Osteocyte (in vitro differentiated cells): ENCODE measurements at regions not wholly inside any gene's neighbourhood (a gene's known extent, or its start where the extent isn't known, plus 50 kb on each side); places are given as distances from the start of the nearest gene placed in this dataset.

Experiments
- DNase-seq: peaks from one replicate; pipeline ENCODE4 v3.0.0; 2021; ENCODE audit warnings: mixed read lengths; ENCODE audit not compliant: unreplicated experiment; ENCODE audit errors: extremely low spot score
- H3K27ac Mint-ChIP-seq: one replicate; pipeline ENCODE4 v1.8.0; 2021; ENCODE audit warnings: mild to moderate bottlenecking, mixed read lengths; ENCODE audit not compliant: unreplicated experiment
- H3K27me3 Mint-ChIP-seq: one replicate; pipeline ENCODE4 v1.8.0; 2021; ENCODE audit warnings: mixed read lengths; ENCODE audit not compliant: unreplicated experiment
- H3K36me3 Mint-ChIP-seq: one replicate; pipeline ENCODE4 v1.8.0; 2021; ENCODE audit warnings: mixed read lengths; ENCODE audit not compliant: unreplicated experiment
- H3K4me1 Mint-ChIP-seq: one replicate; pipeline ENCODE4 v1.8.0; 2021; ENCODE audit warnings: mixed read lengths; ENCODE audit not compliant: unreplicated experiment
- H3K4me3 Mint-ChIP-seq: one replicate; pipeline ENCODE4 v1.8.0; 2021; ENCODE audit warnings: mild to moderate bottlenecking, moderate library complexity, mixed read lengths; ENCODE audit not compliant: unreplicated experiment
- H3K9me3 Mint-ChIP-seq: one replicate; pipeline ENCODE4 v1.8.0; 2021; ENCODE audit warnings: mixed read lengths; ENCODE audit not compliant: unreplicated experiment
- TF ChIP-seq, protein P1 (sequence below): fragments of 200-600 bp; sonication (generic); IDR thresholded peaks from 2 replicates; pipeline ENCODE4 v1.5.0; 2021; ENCODE audit warnings: antibody characterized with exemption, mild to moderate bottlenecking, moderate library complexity

DNA sequence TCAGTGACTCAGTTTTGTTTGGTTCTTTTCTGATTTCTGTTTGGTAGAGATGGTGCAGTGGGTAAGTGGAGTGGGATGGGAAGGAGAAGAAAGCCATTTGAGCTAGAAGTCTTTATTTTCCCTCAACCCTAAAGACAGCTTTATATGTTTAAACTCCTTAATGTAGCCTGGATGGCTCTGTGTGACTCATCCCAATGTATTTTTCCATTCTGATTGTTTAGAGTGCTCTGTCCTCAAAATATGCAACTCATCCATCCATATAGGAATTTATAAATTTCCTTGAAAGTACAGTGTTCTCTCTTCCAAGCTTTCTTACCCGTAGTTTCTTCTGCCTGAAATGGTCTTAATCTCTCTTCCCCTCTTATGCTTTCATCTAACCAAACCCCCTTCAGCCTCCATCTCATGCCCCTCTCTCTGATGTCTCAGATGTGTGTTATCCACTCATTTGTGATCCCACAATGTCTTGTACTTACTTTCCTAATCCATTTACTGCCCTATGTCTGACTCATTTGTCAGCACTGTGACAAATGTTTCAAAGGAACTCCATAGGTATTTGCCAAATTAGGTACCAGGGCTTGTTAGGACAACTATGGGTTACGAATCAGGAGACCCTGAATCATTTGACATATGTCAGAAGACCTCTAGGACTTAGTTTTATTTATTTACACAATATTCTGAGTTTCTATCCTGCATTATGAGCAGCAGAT, 217.5 kb upstream of the SGCD start:
- no peak overlapping the region for H3K4me3 Mint-ChIP-seq
- H3K27ac Mint-ChIP-seq = no peak overlapping the region
- DNase-seq = no peak
- no peaks in the 10 kb centered on the region for H3K36me3 Mint-ChIP-seq
- no peaks in the 10 kb centered on the region for H3K27me3 Mint-ChIP-seq
- TF ChIP-seq, protein P1, sequence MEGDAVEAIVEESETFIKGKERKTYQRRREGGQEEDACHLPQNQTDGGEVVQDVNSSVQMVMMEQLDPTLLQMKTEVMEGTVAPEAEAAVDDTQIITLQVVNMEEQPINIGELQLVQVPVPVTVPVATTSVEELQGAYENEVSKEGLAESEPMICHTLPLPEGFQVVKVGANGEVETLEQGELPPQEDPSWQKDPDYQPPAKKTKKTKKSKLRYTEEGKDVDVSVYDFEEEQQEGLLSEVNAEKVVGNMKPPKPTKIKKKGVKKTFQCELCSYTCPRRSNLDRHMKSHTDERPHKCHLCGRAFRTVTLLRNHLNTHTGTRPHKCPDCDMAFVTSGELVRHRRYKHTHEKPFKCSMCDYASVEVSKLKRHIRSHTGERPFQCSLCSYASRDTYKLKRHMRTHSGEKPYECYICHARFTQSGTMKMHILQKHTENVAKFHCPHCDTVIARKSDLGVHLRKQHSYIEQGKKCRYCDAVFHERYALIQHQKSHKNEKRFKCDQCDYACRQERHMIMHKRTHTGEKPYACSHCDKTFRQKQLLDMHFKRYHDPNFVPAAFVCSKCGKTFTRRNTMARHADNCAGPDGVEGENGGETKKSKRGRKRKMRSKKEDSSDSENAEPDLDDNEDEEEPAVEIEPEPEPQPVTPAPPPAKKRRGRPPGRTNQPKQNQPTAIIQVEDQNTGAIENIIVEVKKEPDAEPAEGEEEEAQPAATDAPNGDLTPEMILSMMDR = no peak
- no peaks in the 10 kb centered on the region for H3K9me3 Mint-ChIP-seq
- peaks cover 3% of the 10 kb centered on the region for H3K4me1 Mint-ChIP-seq

DNA sequence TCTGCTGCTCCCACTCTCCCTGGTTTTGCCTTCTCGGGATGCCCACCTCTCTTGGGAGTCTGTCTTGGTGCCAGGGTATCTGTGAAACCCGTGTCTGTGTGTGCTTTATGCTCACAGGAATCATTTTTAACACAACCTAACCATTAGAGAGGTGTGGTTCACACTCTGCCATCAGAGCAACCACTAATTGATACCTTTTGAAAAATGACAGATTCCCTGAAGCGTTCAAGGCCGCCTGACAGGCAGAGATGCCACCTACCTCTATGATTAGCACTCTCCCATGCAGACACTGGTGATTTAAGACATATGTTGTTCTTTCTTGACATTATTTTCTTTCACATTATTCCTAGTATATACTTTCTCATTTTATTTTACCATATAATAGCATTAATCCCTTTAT, 207.3 kb upstream of the SGCD start:
- no peak overlapping the region for H3K4me3 Mint-ChIP-seq
- H3K4me1 Mint-ChIP-seq = peaks cover 8% of the 10 kb centered on the region
- DNase-seq = no peak
- TF ChIP-seq, protein P1 = no peak
- H3K27ac Mint-ChIP-seq = no peak overlapping the region
- H3K9me3 Mint-ChIP-seq = no peaks in the 10 kb centered on the region
- H3K36me3 Mint-ChIP-seq = no peaks in the 10 kb centered on the region
- H3K27me3 Mint-ChIP-seq = peaks cover 3% of the 10 kb centered on the region

DNA sequence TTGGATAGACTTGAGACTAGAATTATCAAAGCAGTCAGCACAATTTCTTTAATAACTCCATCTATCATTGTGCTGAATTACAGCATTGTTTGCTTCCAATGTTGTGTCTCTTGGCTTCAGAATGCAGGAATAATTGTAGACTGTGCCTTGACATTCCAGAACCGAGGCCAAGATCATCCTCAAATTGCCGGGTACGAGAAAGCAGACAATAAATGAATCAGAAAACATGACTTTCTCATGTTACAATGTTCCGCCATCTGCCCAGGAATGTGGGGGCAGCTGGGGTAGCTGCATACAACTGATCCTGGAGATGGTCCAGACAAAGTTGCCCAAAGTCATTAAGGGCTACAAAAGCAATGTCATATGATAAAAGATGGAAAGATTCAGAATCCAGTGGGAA, 206.2 kb upstream of the SGCD start:
- Mint-ChIP-seq H3K4me1 (peaks cover 8% of the 10 kb centered on the region), H3K36me3 (no peaks in the 10 kb centered on the region), H3K27ac (no peak overlapping the region), H3K4me3 (no peak overlapping the region), H3K9me3 (no peaks in the 10 kb centered on the region), H3K27me3 (peaks cover 3% of the 10 kb centered on the region)
- TF ChIP-seq, protein P1 = no peak
- DNase-seq = no peak

DNA sequence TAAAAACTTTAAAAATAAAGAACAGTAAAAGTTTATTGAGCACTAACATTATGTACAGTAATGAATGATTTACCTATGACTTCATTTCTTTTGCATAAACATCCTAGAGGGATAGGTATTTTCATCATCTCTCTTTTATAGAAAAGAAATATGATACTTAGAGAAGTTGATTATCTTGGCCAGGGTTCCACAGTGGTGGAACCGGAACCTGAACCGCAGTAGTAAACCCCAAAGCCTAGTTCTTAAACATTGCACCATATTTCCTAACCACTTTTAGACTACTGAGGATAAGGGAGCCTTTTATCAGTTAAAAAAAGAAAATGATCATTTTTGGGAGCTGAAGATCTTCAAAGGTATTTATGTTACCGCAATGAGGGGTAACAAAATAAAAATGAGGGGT, 205.7 kb upstream of the SGCD start:
- Mint-ChIP-seq H3K9me3 (no peaks in the 10 kb centered on the region), H3K27ac (no peak overlapping the region), H3K36me3 (no peaks in the 10 kb centered on the region), H3K27me3 (peaks cover 3% of the 10 kb centered on the region), H3K4me3 (no peak overlapping the region), H3K4me1 (peaks cover 8% of the 10 kb centered on the region)
- DNase-seq = no peak
- TF ChIP-seq, protein P1 = no peak

DNA sequence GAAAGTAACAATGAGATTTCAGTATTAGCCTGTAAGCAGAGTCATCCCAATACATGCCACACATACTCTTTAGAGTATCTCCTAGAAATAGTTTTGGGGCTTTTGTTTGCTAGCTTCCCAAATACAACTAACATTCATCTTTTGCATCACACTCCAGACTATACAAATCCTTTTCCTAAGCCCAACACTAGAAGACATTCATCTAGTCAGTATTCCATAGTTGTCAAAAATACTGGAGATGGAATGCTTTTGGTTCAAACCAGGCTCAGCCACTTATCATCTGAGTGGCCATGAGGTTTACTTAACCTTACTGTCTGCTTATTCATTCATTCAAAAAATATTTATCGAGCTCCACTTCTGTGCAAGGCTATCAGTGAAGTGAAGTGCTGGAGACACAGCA, 205.1 kb upstream of the SGCD start:
- H3K27ac Mint-ChIP-seq = no peak overlapping the region
- H3K36me3 Mint-ChIP-seq = no peaks in the 10 kb centered on the region
- peaks cover 8% of the 10 kb centered on the region for H3K4me1 Mint-ChIP-seq
- no peaks in the 10 kb centered on the region for H3K9me3 Mint-ChIP-seq
- H3K27me3 Mint-ChIP-seq = peaks cover 3% of the 10 kb centered on the region
- TF ChIP-seq, protein P1 = no peak
- no peak overlapping the region for H3K4me3 Mint-ChIP-seq
- no peak for DNase-seq
